HEK293T (cell line): ENCODE measurements at regions not wholly inside any gene's neighbourhood (a gene's known extent, or its start where the extent isn't known, plus 50 kb on each side); places are given as distances from the start of the nearest gene placed in this dataset.

ENCODE experiments used
- CTCF ChIA-PET: fragments of 350-600 bp; formaldehyde crosslinking; extraction: SDS; loops from one replicate; lab custom pipeline; 2021; ENCODE audit warnings: antibody characterized with exemption, inconsistent platforms; lab: Yijun Ruan, JAX
- POLR2A ChIA-PET: fragments of 350-600 bp; formaldehyde crosslinking; extraction: SDS; loops from one replicate; lab custom pipeline; 2020; ENCODE audit warnings: antibody characterized with exemption, inconsistent platforms; lab: Yijun Ruan, JAX
- DNase-seq: peaks from one replicate; pipeline ENCODE4 v3.0.0; 2012; ENCODE audit warnings: mixed read lengths; ENCODE audit errors: extremely low spot score
- ARNT ChIP-seq: fragments of 450-650 bp; IDR thresholded peaks from 2 replicates; pipeline ENCODE4 v1.6.1; 2017; ENCODE audit warnings: mild to moderate bottlenecking
- BHLHE40 ChIP-seq: fragments of 450-650 bp; IDR thresholded peaks from 2 replicates; pipeline ENCODE4 v1.6.1; 2016; ENCODE audit warnings: mild to moderate bottlenecking, moderate library complexity, borderline replicate concordance
- CTBP1 ChIP-seq: fragments of 450-650 bp; IDR thresholded peaks from 2 replicates; pipeline ENCODE4 v1.6.1; 2016; ENCODE audit warnings: borderline replicate concordance
- ELF4 ChIP-seq: fragments of 450-650 bp; IDR thresholded peaks from 2 replicates; pipeline ENCODE4 v1.6.1; 2017; ENCODE audit warnings: antibody characterized with exemption
- FOXA1 ChIP-seq: fragments of 450-650 bp; IDR thresholded peaks from 2 replicates; pipeline ENCODE4 v1.6.1; 2016; ENCODE audit warnings: mild to moderate bottlenecking
- FOXK2 ChIP-seq: fragments of 450-650 bp; IDR thresholded peaks from 2 replicates; pipeline ENCODE4 v1.6.1; 2016; ENCODE audit warnings: mild to moderate bottlenecking
- FOXM1 ChIP-seq: fragments of 450-650 bp; IDR thresholded peaks from 2 replicates; pipeline ENCODE4 v1.6.1; 2017; ENCODE audit warnings: mild to moderate bottlenecking, borderline replicate concordance
- HDGF ChIP-seq: fragments of 450-650 bp; IDR thresholded peaks from 2 replicates; pipeline ENCODE4 v1.6.1; 2017; ENCODE audit warnings: antibody characterized with exemption, borderline replicate concordance
- L3MBTL2 ChIP-seq: fragments of 450-650 bp; conservative IDR thresholded peaks from 2 replicates; pipeline ENCODE4 v1.6.1; 2016; ENCODE audit warnings: mild to moderate bottlenecking
- LEF1 ChIP-seq: fragments of 450-650 bp; IDR thresholded peaks from 2 replicates; pipeline ENCODE4 v1.6.1; 2017; ENCODE audit warnings: mild to moderate bottlenecking, borderline replicate concordance
- NFRKB ChIP-seq: fragments of 450-650 bp; IDR thresholded peaks from 2 replicates; pipeline ENCODE4 v1.6.1; 2016; ENCODE audit warnings: mild to moderate bottlenecking, moderate library complexity
- PKNOX1 ChIP-seq: fragments of 450-650 bp; IDR thresholded peaks from 2 replicates; pipeline ENCODE4 v1.6.1; 2016
- SP1 ChIP-seq: fragments of 450-650 bp; IDR thresholded peaks from 2 replicates; pipeline ENCODE4 v1.6.1; 2017
- SUZ12 ChIP-seq: fragments of 450-650 bp; IDR thresholded peaks from 2 replicates; pipeline ENCODE4 v1.6.1; 2016; ENCODE audit warnings: mild to moderate bottlenecking
- TARDBP ChIP-seq: fragments of 450-650 bp; IDR thresholded peaks from 2 replicates; pipeline ENCODE4 v1.6.1; 2016
- ZNF384 ChIP-seq: fragments of 450-650 bp; IDR thresholded peaks from 2 replicates; pipeline ENCODE4 v1.6.1; 2016

DNA sequence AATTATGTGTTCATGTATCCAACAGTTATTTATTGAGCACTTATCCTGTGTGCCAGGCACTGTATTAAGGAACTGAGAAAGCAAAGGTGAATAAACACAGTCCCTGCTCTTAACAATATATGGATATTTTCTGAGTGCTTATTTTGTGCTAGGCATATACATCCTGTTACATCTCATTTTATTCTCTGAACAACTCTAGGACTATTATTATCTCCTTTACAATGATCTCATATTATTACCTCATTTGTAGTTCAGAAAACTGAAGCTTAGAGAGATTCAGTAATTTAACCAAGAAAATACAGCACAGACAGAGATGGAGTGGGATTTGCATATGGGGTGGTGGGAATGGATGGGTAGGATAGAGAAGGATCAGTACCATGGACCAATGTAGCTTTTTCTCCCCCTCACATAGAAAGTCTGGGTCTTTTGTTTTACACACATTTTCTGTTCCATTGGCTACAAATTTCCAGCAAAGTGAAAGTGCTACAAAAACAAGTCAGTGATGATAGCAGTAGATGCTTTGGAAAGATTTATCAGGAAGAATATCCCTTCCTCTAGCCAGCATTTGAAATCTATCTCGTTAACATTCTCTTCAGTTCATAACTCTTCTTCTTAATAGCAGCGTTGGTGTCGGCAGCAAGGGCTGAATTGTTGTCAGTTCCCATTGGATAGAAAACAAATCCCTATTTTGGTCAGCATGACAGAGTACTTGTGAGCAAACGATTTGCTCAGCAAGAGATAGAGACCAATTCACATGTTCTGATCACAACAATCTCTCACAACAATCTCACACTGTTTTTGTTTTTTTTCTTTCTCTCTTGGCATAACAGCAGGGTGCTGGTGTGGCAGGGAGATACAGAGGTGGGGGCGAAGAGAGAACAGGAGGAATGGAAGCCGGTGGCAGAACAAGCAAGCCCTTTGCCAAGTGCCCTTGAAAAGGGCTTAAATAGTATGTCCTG is 102.2 kb upstream of the KCTD1 start:
- ChIA-PET POLR2A (no interaction called here), CTCF (interaction anchor here (0.7 to 1.1 kb wide), 2 partner anchors 29 to 154 kb away, joined by 3 to 5 read pairs; no protein-coding TSS in a partner anchor)
- no peak for DNase-seq
- TF ChIP-seq PKNOX1 (no peak), CTBP1 (no peak), FOXK2 (no peak), HDGF (no peak), L3MBTL2 (no peak), TARDBP (no peak), ARNT (no peak), NFRKB (no peak), FOXA1 (no peak)

- no peak for TF ChIP-seq LEF1
- no peak for TF ChIP-seq HDGF
- no peak for TF ChIP-seq SUZ12
- no peak for TF ChIP-seq ZNF384
- no peak for TF ChIP-seq CTBP1
- no peak for TF ChIP-seq NFRKB
- TF ChIP-seq ELF4: no peak
- no peak for TF ChIP-seq BHLHE40
- TF ChIP-seq PKNOX1: no peak
- TF ChIP-seq ARNT: no peak
- TF ChIP-seq FOXA1: no peak
- TF ChIP-seq SP1: no peak
- no peak for TF ChIP-seq L3MBTL2
- TF ChIP-seq FOXM1: no peak
- no peak for TF ChIP-seq TARDBP
- CTCF ChIA-PET: interaction anchor here (0.6 to 1.5 kb wide), 9 partner anchors 28 to 265 kb away, joined by 3 to 5 read pairs (median 3); no protein-coding TSS in a partner anchor
- no peak for DNase-seq
- POLR2A ChIA-PET: no interaction called here
These were observed 100.8 kb upstream of the KCTD1 start for GRCh38 chr18:26649193-26649543.

GRCh38 chr18:26648509-26649192 is 100.3 kb upstream of the KCTD1 start:
- TF ChIP-seq ELF4: no peak
- no peak for TF ChIP-seq FOXM1
- TF ChIP-seq FOXK2: no peak
- TF ChIP-seq TARDBP: no peak
- no peak for TF ChIP-seq PKNOX1
- TF ChIP-seq BHLHE40: no peak
- no peak for TF ChIP-seq NFRKB
- TF ChIP-seq CTBP1: no peak
- TF ChIP-seq FOXA1: no peak
- no peak for TF ChIP-seq SUZ12
- no peak for DNase-seq
- CTCF ChIA-PET: interaction anchor here (1.2 to 1.5 kb wide), 4 partner anchors 28 to 265 kb away, joined by 3 to 5 read pairs (median 4); no protein-coding TSS in a partner anchor
- POLR2A ChIA-PET: no interaction called here

DNA sequence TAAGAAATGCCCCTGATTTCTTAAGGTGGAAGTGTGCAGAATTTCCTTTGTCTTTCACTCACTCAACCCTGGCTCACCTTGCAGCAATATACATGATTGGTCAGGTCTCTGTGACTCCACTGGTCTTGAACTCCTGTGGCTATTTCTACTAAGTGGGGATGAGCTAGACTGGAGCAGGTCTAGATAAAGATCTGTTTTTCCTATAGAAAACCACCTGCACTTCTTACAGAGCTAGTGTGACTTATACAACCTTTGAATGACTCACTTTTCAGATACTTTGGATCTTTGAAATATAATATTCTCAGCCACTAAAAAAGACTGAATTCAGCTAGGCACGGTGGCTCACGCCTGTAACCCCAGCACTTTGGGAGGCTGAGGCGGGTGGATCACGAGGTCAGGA is 98.5 kb upstream of the KCTD1 start:
- DNase-seq: no peak
- POLR2A ChIA-PET: interaction anchor here (0.6 to 0.7 kb wide), 2 partner anchors 10 to 17 kb away, joined by 3 to 4 read pairs; no protein-coding TSS in a partner anchor
- CTCF ChIA-PET: interaction anchor here (0.7 to 2.0 kb wide), 2 partner anchors 25 to 179 kb away, joined by 3 to 10 read pairs; no protein-coding TSS in a partner anchor

DNA sequence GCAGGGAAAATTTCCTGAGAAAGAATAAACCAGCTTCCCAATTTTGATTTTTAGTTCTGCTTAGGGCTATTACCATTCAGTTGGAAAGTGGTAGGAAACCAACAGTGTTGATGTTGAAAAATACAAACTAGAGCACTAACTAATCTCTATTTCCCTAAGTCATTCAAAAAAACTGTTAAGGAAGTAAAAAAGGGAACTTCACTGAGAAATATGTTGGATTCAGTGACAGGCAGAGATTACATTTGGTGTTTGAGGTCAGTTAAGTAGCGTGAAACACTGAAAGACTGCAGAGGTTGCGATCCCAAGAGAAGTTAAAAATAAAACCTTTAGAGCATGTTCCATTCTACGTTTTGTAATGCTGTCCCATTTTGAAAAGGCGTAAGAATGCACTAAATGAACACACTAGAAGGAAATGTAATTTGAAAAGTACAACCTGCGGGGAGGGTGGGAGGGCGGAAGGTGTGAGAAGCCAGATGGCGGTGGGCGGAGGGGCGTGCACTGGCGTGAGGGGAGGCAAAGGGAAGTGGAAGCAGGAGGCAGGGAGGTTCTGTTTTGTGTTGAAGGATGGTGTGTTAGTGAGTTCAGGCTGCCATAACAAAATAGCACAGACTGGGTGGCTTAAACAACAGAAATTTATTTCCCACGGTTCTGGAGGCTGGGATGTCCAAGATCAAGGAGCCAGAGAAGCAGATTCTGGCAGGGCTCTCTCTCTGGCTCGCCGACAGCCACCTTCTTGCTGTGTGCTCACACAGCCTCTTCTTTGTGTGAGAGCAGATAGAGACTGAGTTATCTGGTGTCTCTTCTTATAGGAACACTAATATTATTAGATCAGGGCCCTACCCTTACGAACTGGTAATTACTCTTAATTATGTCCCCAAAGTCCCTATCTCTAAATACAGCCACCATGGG is 94.3 kb upstream of the KCTD1 start:
- CTCF ChIA-PET: no interaction called here
- TF ChIP-seq ARNT: no peak
- no peak for TF ChIP-seq PKNOX1
- TF ChIP-seq FOXK2: no peak
- no peak for TF ChIP-seq FOXA1
- TF ChIP-seq TARDBP: no peak
- TF ChIP-seq ELF4: no peak
- no peak for TF ChIP-seq SUZ12
- no peak for DNase-seq
- POLR2A ChIA-PET: no interaction called here

More for the DNA sequence above, 98.5 kb upstream of the KCTD1 start:
- no peak for TF ChIP-seq SP1
- no peak for TF ChIP-seq NFRKB
- no peak for TF ChIP-seq FOXM1
- no peak for TF ChIP-seq ELF4
